ENCODE measurements at regions not wholly inside any gene's neighbourhood (a gene's known extent, or its start where the extent isn't known, plus 50 kb on each side); places are given as distances from the start of the nearest gene placed in this dataset.

GRCh38 chr7:18177129-18177814, 149.6 kb upstream of the PRPS1L1 start:
- TF ChIP-seq, protein P1, sequence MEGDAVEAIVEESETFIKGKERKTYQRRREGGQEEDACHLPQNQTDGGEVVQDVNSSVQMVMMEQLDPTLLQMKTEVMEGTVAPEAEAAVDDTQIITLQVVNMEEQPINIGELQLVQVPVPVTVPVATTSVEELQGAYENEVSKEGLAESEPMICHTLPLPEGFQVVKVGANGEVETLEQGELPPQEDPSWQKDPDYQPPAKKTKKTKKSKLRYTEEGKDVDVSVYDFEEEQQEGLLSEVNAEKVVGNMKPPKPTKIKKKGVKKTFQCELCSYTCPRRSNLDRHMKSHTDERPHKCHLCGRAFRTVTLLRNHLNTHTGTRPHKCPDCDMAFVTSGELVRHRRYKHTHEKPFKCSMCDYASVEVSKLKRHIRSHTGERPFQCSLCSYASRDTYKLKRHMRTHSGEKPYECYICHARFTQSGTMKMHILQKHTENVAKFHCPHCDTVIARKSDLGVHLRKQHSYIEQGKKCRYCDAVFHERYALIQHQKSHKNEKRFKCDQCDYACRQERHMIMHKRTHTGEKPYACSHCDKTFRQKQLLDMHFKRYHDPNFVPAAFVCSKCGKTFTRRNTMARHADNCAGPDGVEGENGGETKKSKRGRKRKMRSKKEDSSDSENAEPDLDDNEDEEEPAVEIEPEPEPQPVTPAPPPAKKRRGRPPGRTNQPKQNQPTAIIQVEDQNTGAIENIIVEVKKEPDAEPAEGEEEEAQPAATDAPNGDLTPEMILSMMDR (IDR thresholded peaks at IDR 0.05; ENCODE audit: low read depth, low read length) = no peak
- no peak for DNase-seq (ENCODE audit: low read depth in 2 of 2)
- no peak overlapping the region for H3K4me3 ChIP-seq (replicated peaks in 1 of 2; ENCODE audit: low read depth in 2 of 2, low read length in 2 of 2)

- H3K4me3 ChIP-seq (replicated peaks in 1 of 2; ENCODE audit: low read depth in 2 of 2, low read length in 2 of 2) = no peak overlapping the region
- TF ChIP-seq, protein P1 (IDR thresholded peaks at IDR 0.05; ENCODE audit: low read depth, low read length) = no peak
- DNase-seq (ENCODE audit: low read depth in 2 of 2) = peak; percentile 38 to 55
Measured at GRCh38 chr7:18177815-18178660, 150.4 kb upstream of the PRPS1L1 start.

GRCh38 chr7:18179093-18179492, 151.4 kb upstream of the PRPS1L1 start:
- TF ChIP-seq, protein P1 (IDR thresholded peaks at IDR 0.05; ENCODE audit: low read depth, low read length) = no peak
- no peak overlapping the region for H3K4me3 ChIP-seq (replicated peaks in 1 of 2; ENCODE audit: low read depth in 2 of 2, low read length in 2 of 2)
- peak in 1 of 2 donors; percentile 7 for DNase-seq (ENCODE audit: low read depth in 2 of 2)

- TF ChIP-seq, protein P1 (IDR thresholded peaks at IDR 0.05; ENCODE audit: low read depth, low read length) = no peak
- H3K4me3 ChIP-seq (replicated peaks in 1 of 2; ENCODE audit: low read depth in 2 of 2, low read length in 2 of 2) = no peak overlapping the region
- DNase-seq (ENCODE audit: low read depth in 2 of 2) = no peak
Measured at GRCh38 chr7:18180685-18181084, 153.0 kb upstream of the PRPS1L1 start.

DNA sequence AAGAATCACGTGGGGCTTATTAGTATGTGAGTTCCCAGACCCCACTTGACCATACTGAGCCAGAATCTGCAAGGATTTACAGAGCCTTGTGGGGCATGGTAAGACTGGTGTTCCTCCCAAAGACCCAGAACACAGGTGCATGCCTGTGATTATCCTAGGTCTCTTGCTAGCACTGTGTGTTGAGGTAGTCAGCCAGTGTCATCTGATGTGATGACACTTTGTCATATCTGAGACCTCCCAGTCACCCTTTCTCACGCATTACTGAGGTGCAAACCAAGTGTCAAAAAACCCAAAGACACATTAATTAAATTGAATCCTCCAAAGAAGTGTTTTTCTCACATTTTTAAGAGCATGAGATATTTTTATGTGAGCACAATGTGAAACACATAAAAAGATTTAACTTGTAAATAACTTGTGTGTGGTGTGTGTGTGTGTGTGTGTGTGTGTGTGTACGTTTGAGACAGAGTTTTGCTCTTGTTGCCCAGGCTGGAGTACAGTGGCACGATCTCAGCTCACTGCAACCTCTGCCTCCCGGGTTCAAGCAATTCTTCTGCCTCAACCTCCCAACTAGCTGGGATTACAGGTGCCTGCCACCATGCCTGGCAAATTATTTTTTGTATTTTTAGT, 162.0 kb upstream of the PRPS1L1 start:
- TF ChIP-seq, protein P1 (IDR thresholded peaks at IDR 0.05; ENCODE audit: low read depth, low read length) = no peak
- DNase-seq (ENCODE audit: low read depth in 2 of 2) = no peak
- no peak overlapping the region for H3K4me3 ChIP-seq (replicated peaks in 1 of 2; ENCODE audit: low read depth in 2 of 2, low read length in 2 of 2)

GRCh38 chr7:18191341-18191740, 163.7 kb upstream of the PRPS1L1 start:
- no peak overlapping the region for H3K4me3 ChIP-seq (replicated peaks in 1 of 2; ENCODE audit: low read depth in 2 of 2, low read length in 2 of 2)
- TF ChIP-seq, protein P1 (IDR thresholded peaks at IDR 0.05; ENCODE audit: low read depth, low read length) = no peak
- DNase-seq (ENCODE audit: low read depth in 2 of 2) = no peak

Data from cardiac fibroblast (primary cell).